DOHH2 (cell line): ENCODE measurements at regions not wholly inside any gene's neighbourhood (a gene's known extent, or its start where the extent isn't known, plus 50 kb on each side); places are given as distances from the start of the nearest gene placed in this dataset.

ENCODE experiments used
- H3F3A ChIP-seq: fragments of 200-600 bp; sonication (generic), shearing (Covaris generic); 2 replicates; pipeline ENCODE4 v1.6.0; 2016; ENCODE audit warnings: antibody characterized with exemption, mild to moderate bottlenecking; ENCODE audit not compliant: control insufficient read depth, insufficient read depth
- H3K27ac ChIP-seq: fragments of 200-600 bp; sonication (generic); 2 replicates; pipeline ENCODE4 v1.5.1; 2014; ENCODE audit warnings: low read depth, mild to moderate bottlenecking, low read length, moderate library complexity
- H3K27me3 ChIP-seq: fragments of 200-600 bp; sonication (generic); 2 replicates; pipeline ENCODE4 v1.6.1; 2014; ENCODE audit warnings: mild to moderate bottlenecking, low read length, mixed read lengths; ENCODE audit not compliant: control insufficient read depth
- H3K36me3 ChIP-seq: fragments of 200-600 bp; sonication (generic); 2 replicates; pipeline ENCODE4 v1.6.1; 2014; ENCODE audit warnings: mild to moderate bottlenecking, low read length, moderate library complexity, mixed read lengths; ENCODE audit not compliant: control insufficient read depth
- H3K4me1 ChIP-seq: fragments of 200-600 bp; sonication (generic); 2 replicates; pipeline ENCODE4 v1.6.1; 2014; ENCODE audit warnings: mild to moderate bottlenecking, low read length, mixed read lengths; ENCODE audit not compliant: control insufficient read depth
- H3K4me2 ChIP-seq: fragments of 200-600 bp; sonication (generic); 2 replicates; pipeline ENCODE4 v1.6.0; 2014; ENCODE audit warnings: mild to moderate bottlenecking, low read length, moderate library complexity
- H3K4me3 ChIP-seq: fragments of 200-600 bp; sonication (generic); 2 replicates; pipeline ENCODE4 v1.5.1; 2014; ENCODE audit warnings: mild to moderate bottlenecking, low read length, mixed read lengths
- H3K79me2 ChIP-seq: fragments of 200-600 bp; sonication (generic); 2 replicates; pipeline ENCODE4 v1.6.1; 2014; ENCODE audit warnings: mild to moderate bottlenecking, low read length, mixed read lengths; ENCODE audit not compliant: control insufficient read depth
- H3K9me2 ChIP-seq: fragments of 200-600 bp; sonication (generic); replicated peaks from 2 replicates; pipeline ENCODE4 v1.6.1; 2014; ENCODE audit warnings: mild to moderate bottlenecking, low read length, mixed read lengths; ENCODE audit not compliant: control insufficient read depth
- H3K9me3 ChIP-seq: fragments of 200-600 bp; sonication (generic); 2 replicates; pipeline ENCODE4 v1.6.1; 2014; ENCODE audit warnings: antibody characterized with exemption, low read length, mixed read lengths; ENCODE audit not compliant: control insufficient read depth, insufficient read depth
- H4K20me1 ChIP-seq: fragments of 200-600 bp; sonication (generic); 2 replicates; pipeline ENCODE4 v1.6.0; 2014; ENCODE audit warnings: low read depth, mild to moderate bottlenecking, antibody characterized with exemption, low read length, moderate library complexity; ENCODE audit not compliant: control insufficient read depth, insufficient read depth
- EZH2phosphoT487 ChIP-seq: fragments of 200-600 bp; sonication (generic); IDR thresholded peaks from 2 replicates; pipeline ENCODE4 v1.6.1; 2017; ENCODE audit warnings: borderline replicate concordance, mild to moderate bottlenecking, antibody characterized with exemption, low read length, moderate library complexity, mixed read lengths
- TF ChIP-seq, protein P1 (sequence below): fragments of 200-600 bp; sonication (generic); IDR thresholded peaks from one replicate; pipeline ENCODE4 v1.5.1; 2014; ENCODE audit warnings: antibody characterized with exemption, mild to moderate bottlenecking, low read depth, low read length; ENCODE audit not compliant: poor library complexity, severe bottlenecking

GRCh38 chr2:198809976-198810375 lies 647.8 kb downstream of the SATB2 start:
- no peak overlapping the region for H3K27ac ChIP-seq
- H3K9me3 ChIP-seq: no peaks in the 10 kb centered on the region
- H3K79me2 ChIP-seq: no peaks in the 10 kb centered on the region
- H3K4me2 ChIP-seq: no peak overlapping the region
- TF ChIP-seq, protein P1, sequence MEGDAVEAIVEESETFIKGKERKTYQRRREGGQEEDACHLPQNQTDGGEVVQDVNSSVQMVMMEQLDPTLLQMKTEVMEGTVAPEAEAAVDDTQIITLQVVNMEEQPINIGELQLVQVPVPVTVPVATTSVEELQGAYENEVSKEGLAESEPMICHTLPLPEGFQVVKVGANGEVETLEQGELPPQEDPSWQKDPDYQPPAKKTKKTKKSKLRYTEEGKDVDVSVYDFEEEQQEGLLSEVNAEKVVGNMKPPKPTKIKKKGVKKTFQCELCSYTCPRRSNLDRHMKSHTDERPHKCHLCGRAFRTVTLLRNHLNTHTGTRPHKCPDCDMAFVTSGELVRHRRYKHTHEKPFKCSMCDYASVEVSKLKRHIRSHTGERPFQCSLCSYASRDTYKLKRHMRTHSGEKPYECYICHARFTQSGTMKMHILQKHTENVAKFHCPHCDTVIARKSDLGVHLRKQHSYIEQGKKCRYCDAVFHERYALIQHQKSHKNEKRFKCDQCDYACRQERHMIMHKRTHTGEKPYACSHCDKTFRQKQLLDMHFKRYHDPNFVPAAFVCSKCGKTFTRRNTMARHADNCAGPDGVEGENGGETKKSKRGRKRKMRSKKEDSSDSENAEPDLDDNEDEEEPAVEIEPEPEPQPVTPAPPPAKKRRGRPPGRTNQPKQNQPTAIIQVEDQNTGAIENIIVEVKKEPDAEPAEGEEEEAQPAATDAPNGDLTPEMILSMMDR: no peak
- no peak for TF ChIP-seq EZH2phosphoT487
- no peaks in the 10 kb centered on the region for H3F3A ChIP-seq
- H3K4me3 ChIP-seq: no peak overlapping the region
- H3K36me3 ChIP-seq: no peaks in the 10 kb centered on the region
- H3K27me3 ChIP-seq: no peaks in the 10 kb centered on the region
- H3K4me1 ChIP-seq: no peaks in the 10 kb centered on the region
- no peaks in the 10 kb centered on the region for H3K9me2 ChIP-seq
- no peaks in the 10 kb centered on the region for H4K20me1 ChIP-seq

DNA sequence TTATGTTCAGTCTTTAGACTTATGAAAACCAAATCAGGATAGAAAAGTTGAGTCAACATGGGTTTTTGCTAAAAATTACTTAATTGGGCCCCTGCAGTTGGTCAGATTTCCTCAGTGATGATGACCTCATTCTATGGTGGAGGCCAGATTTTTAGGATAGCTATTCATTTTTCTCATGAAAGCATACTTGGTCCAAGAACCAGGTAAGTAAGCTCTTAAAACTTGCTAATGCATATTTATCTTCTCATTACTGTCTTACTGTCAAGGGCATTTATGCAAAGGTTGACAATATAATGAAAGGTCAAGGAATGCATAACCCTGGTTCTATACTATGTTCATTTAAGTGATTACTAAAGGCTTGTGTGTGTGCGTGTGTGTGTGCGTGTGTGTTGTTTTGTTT lies 650.6 kb downstream of the SATB2 start:
- H4K20me1 ChIP-seq: no peaks in the 10 kb centered on the region
- no peaks in the 10 kb centered on the region for H3K9me3 ChIP-seq
- no peaks in the 10 kb centered on the region for H3K9me2 ChIP-seq
- no peaks in the 10 kb centered on the region for H3K4me1 ChIP-seq
- no peaks in the 10 kb centered on the region for H3K27me3 ChIP-seq
- no peaks in the 10 kb centered on the region for H3K79me2 ChIP-seq
- H3K4me3 ChIP-seq: no peak overlapping the region
- no peak overlapping the region for H3K4me2 ChIP-seq
- TF ChIP-seq EZH2phosphoT487: no peak
- TF ChIP-seq, protein P1: no peak
- H3F3A ChIP-seq: no peaks in the 10 kb centered on the region
- H3K27ac ChIP-seq: no peak overlapping the region
- H3K36me3 ChIP-seq: no peaks in the 10 kb centered on the region

DNA sequence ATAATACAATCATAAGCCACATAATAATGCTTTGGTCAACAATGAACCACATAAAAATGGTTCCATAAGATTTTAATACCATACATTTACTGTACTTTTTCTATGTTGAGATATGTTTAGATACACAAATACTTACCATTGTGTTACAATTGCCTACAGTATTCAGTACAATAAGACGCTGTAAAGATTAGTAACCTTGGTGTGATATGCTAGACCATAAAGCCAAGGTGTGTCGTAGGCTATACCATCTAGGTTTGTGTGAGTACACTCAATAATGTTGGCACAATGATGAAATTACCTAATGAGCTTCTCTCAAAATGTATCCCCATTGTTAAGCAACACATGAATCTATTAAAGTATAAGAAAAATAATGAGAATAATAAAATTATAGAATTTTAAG lies 662.3 kb downstream of the SATB2 start:
- Histone ChIP-seq H3K9me3 (no peaks in the 10 kb centered on the region), H3K79me2 (no peaks in the 10 kb centered on the region), H4K20me1 (no peaks in the 10 kb centered on the region), H3K27me3 (no peaks in the 10 kb centered on the region), H3K4me2 (no peak overlapping the region), H3F3A (no peaks in the 10 kb centered on the region), H3K4me1 (no peaks in the 10 kb centered on the region), H3K4me3 (no peak overlapping the region), H3K9me2 (no peaks in the 10 kb centered on the region), H3K27ac (no peak overlapping the region), H3K36me3 (no peaks in the 10 kb centered on the region)
- no peak for TF ChIP-seq EZH2phosphoT487
- TF ChIP-seq, protein P1: no peak

DNA sequence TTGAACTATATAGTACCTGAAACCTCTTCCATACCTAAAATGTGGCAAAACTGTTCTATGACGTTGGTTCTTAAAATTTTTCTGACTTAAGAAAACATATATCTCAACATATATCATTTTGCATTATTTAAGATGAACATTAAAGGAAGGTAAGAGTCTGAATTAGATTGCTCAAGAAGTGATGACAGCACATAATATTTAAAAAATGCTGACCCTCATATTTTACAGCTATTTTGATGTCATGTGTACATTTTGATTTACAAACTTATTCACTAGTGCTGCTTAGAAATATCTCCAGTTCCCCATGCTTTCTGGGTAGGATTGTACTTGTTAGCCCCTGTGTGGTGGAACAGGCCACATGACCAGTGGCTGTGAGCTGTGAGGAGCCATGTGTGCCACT lies 666.1 kb downstream of the SATB2 start:
- no peak overlapping the region for H3K27ac ChIP-seq
- TF ChIP-seq, protein P1: no peak
- TF ChIP-seq EZH2phosphoT487: no peak
- H4K20me1 ChIP-seq: no peaks in the 10 kb centered on the region
- H3K4me3 ChIP-seq: no peak overlapping the region
- H3K9me3 ChIP-seq: no peaks in the 10 kb centered on the region
- H3K9me2 ChIP-seq: no peaks in the 10 kb centered on the region
- H3F3A ChIP-seq: no peaks in the 10 kb centered on the region
- no peaks in the 10 kb centered on the region for H3K36me3 ChIP-seq
- no peaks in the 10 kb centered on the region for H3K27me3 ChIP-seq
- no peaks in the 10 kb centered on the region for H3K79me2 ChIP-seq
- H3K4me2 ChIP-seq: no peak overlapping the region
- H3K4me1 ChIP-seq: no peaks in the 10 kb centered on the region
